ENCODE measurements at regions not wholly inside any gene's neighbourhood (a gene's known extent, or its start where the extent isn't known, plus 50 kb on each side); places are given as distances from the start of the nearest gene placed in this dataset.
A peak's percentile ranks its signal among the peaks of the same experiment; 100 is the strongest.

- Histone ChIP-seq H3K27me3 (no peaks in the 10 kb centered on the region), H3K9me3 (no peaks in the 10 kb centered on the region), H3K4me3 (no peak overlapping the region), H3K36me3 (no peaks in the 10 kb centered on the region), H3K4me1 (no peaks in the 10 kb centered on the region), H3K27ac (no peak overlapping the region)
- DNase-seq = no peak
- TF ChIP-seq CTCF (IDR thresholded peaks at IDR 0.05) = no peak
- TF ChIP-seq POLR2A (IDR thresholded peaks at IDR 0.05) = no peak
- intact Hi-C loops (cut with DNase I; ENCODE audit: low total_unique reads) = no loop called here
Observed at GRCh38 chr4:189185810-189186432, 754.8 kb upstream of the FRG1 start.

GRCh38 chr4:189187531-189188052 is 753.1 kb upstream of the FRG1 start:
- intact Hi-C loops (cut with DNase I; ENCODE audit: low total_unique reads) = no loop called here
- no peaks in the 10 kb centered on the region for H3K4me1 ChIP-seq
- TF ChIP-seq CTCF (IDR thresholded peaks at IDR 0.05) = no peak
- no peak for TF ChIP-seq POLR2A (IDR thresholded peaks at IDR 0.05)

GRCh38 chr4:189198624-189199023 is 742.0 kb upstream of the FRG1 start:
- intact Hi-C loops (cut with DNase I; ENCODE audit: low total_unique reads) = no loop called here
- Histone ChIP-seq H3K27ac (no peak overlapping the region), H3K4me3 (no peak overlapping the region), H3K4me1 (no peaks in the 10 kb centered on the region), H3K27me3 (no peaks in the 10 kb centered on the region), H3K36me3 (no peaks in the 10 kb centered on the region), H3K9me3 (no peaks in the 10 kb centered on the region)
- TF ChIP-seq CTCF (IDR thresholded peaks at IDR 0.05) (no peak), POLR2A (IDR thresholded peaks at IDR 0.05) (no peak)
- no peak for DNase-seq

More at GRCh38 chr4:189187531-189188052, 753.1 kb upstream of the FRG1 start:
- no peak overlapping the region for H3K27ac ChIP-seq
- no peak overlapping the region for H3K4me3 ChIP-seq
- DNase-seq = no peak
- H3K9me3 ChIP-seq = no peaks in the 10 kb centered on the region
- H3K36me3 ChIP-seq = no peaks in the 10 kb centered on the region
- H3K27me3 ChIP-seq = no peaks in the 10 kb centered on the region

- no peaks in the 10 kb centered on the region for H3K4me1 ChIP-seq
- H3K4me3 ChIP-seq = no peak overlapping the region
- intact Hi-C loops (cut with DNase I; ENCODE audit: low total_unique reads) = no loop called here
- no peaks in the 10 kb centered on the region for H3K27me3 ChIP-seq
- no peak overlapping the region for H3K27ac ChIP-seq
- no peaks in the 10 kb centered on the region for H3K36me3 ChIP-seq
- DNase-seq = no peak
- no peak for TF ChIP-seq CTCF (IDR thresholded peaks at IDR 0.05)
- no peak for TF ChIP-seq POLR2A (IDR thresholded peaks at IDR 0.05)
- H3K9me3 ChIP-seq = no peaks in the 10 kb centered on the region
Observed at GRCh38 chr4:189200353-189200752, 740.3 kb upstream of the FRG1 start.

- no peak for TF ChIP-seq POLR2A (IDR thresholded peaks at IDR 0.05)
- peak; percentile 46 to 55 (median 48) for TF ChIP-seq CTCF (IDR thresholded peaks at IDR 0.05)
- H3K9me3 ChIP-seq = no peaks in the 10 kb centered on the region
- peak in 1 of 2 donors; percentile 25 for DNase-seq
- H3K4me1 ChIP-seq = no peaks in the 10 kb centered on the region
- H3K36me3 ChIP-seq = no peaks in the 10 kb centered on the region
- H3K27ac ChIP-seq = no peak overlapping the region
- H3K4me3 ChIP-seq = no peak overlapping the region
- H3K27me3 ChIP-seq = no peaks in the 10 kb centered on the region
- intact Hi-C loops (cut with DNase I; ENCODE audit: low total_unique reads) = no loop called here
Observed at GRCh38 chr4:189202182-189202868, 738.3 kb upstream of the FRG1 start.
